HepG2 (cell line): ENCODE measurements at regions not wholly inside any gene's neighbourhood (a gene's known extent, or its start where the extent isn't known, plus 50 kb on each side); places are given as distances from the start of the nearest gene placed in this dataset.

Experiments
- GFI1 ChIP-seq: sonication (generic); formaldehyde crosslinking; IDR thresholded peaks from 2 replicates; pipeline ENCODE4 v1.5.0; 2020; ENCODE audit warnings: missing genetic modification reagents, mild to moderate bottlenecking, borderline replicate concordance
- MAZ ChIP-seq, 2 experiments: sonication (generic) in 1 of 2; formaldehyde crosslinking in 1 of 2; IDR thresholded peaks; 2 replicates each; pipeline versions ENCODE4 v1.5.0 to v1.6.1; 2012 to 2020; ENCODE audit warnings: low read depth in 2 of 2, mild to moderate bottlenecking in 2 of 2, borderline replicate concordance in 1 of 2, improper control_type of control experiment in 1 of 2, low read length in 1 of 2, missing genetic modification reagents in 1 of 2, moderate library complexity in 1 of 2
- NFATC3 ChIP-seq: sonication (generic); formaldehyde crosslinking; IDR thresholded peaks from 2 replicates; pipeline ENCODE4 v1.5.1; 2020; ENCODE audit warnings: mild to moderate bottlenecking, missing genetic modification reagents
- SP4 ChIP-seq: sonication (generic); formaldehyde crosslinking; IDR thresholded peaks from 2 replicates; pipeline ENCODE4 v1.8.1; 2023; ENCODE audit warnings: mild to moderate bottlenecking, missing genetic modification reagents
- THAP11 ChIP-seq: IDR thresholded peaks from 2 replicates; pipeline ENCODE4 v1.6.1; 2016; ENCODE audit warnings: missing biosample characterization, missing genetic modification reagents
- ZFX ChIP-seq: sonication (generic); formaldehyde crosslinking; IDR thresholded peaks from 2 replicates; pipeline ENCODE4 v1.4.0; 2020; ENCODE audit warnings: mild to moderate bottlenecking, low read depth, missing genetic modification reagents, moderate library complexity
- ZNF136 ChIP-seq: sonication (generic); formaldehyde crosslinking; IDR thresholded peaks from 2 replicates; pipeline ENCODE4 v1.8.1; 2022; ENCODE audit warnings: low read depth, mild to moderate bottlenecking, moderate library complexity, missing genetic modification reagents
- TF ChIP-seq, protein P1 (sequence below), 2 experiments: fragments of 450-650 bp in 1 of 2; sonication (generic) in 1 of 2; formaldehyde crosslinking in 1 of 2; IDR thresholded peaks; 2 replicates each; pipeline versions ENCODE4 v1.6.1 to v1.8.0; 2016 to 2022; ENCODE audit warnings: antibody characterized with exemption in 1 of 2, mild to moderate bottlenecking in 1 of 2, missing genetic modification reagents in 1 of 2
- TF ChIP-seq, protein P2 (sequence below): sonication (generic); formaldehyde crosslinking; IDR thresholded peaks from 2 replicates; pipeline ENCODE4 v1.4.0; 2020; ENCODE audit warnings: missing genetic modification reagents, borderline replicate concordance

DNA sequence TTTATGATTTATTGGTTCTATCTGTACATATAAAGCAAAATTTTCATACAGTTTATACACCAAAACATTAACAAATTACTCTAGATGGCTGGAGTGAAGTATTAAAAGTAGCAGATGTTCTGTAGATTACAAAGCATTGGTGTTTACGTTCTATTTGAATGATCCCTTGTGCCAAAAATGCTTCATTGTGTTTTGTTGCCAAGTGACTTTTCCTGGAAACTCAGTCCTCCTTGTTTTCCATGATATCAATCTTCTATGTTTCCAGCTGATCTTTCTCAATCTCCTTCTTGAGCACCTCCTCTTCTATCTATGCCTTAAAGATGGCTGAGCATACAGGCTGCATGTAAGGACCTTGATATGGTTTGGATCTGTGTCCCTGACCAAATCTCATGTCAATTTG is 263.6 kb upstream of the CTSO start (continued):
- TF ChIP-seq, protein P1, sequence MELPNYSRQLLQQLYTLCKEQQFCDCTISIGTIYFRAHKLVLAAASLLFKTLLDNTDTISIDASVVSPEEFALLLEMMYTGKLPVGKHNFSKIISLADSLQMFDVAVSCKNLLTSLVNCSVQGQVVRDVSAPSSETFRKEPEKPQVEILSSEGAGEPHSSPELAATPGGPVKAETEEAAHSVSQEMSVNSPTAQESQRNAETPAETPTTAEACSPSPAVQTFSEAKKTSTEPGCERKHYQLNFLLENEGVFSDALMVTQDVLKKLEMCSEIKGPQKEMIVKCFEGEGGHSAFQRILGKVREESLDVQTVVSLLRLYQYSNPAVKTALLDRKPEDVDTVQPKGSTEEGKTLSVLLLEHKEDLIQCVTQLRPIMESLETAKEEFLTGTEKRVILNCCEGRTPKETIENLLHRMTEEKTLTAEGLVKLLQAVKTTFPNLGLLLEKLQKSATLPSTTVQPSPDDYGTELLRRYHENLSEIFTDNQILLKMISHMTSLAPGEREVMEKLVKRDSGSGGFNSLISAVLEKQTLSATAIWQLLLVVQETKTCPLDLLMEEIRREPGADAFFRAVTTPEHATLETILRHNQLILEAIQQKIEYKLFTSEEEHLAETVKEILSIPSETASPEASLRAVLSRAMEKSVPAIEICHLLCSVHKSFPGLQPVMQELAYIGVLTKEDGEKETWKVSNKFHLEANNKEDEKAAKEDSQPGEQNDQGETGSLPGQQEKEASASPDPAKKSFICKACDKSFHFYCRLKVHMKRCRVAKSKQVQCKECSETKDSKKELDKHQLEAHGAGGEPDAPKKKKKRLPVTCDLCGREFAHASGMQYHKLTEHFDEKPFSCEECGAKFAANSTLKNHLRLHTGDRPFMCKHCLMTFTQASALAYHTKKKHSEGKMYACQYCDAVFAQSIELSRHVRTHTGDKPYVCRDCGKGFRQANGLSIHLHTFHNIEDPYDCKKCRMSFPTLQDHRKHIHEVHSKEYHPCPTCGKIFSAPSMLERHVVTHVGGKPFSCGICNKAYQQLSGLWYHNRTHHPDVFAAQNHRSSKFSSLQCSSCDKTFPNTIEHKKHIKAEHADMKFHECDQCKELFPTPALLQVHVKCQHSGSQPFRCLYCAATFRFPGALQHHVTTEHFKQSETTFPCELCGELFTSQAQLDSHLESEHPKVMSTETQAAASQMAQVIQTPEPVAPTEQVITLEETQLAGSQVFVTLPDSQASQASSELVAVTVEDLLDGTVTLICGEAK (IDR thresholded peaks at IDR 0.05), result no peak
- TF ChIP-seq, protein P1 (CRISPR knock-in tag; IDR thresholded peaks at IDR 0.05), result no peak
- TF ChIP-seq SP4 (CRISPR knock-in tag) (no peak), ZFX (CRISPR knock-in tag) (no peak), THAP11 (no peak), GFI1 (no peak), MAZ (IDR thresholded peaks at IDR 0.05; ENCODE audit: borderline replicate concordance, low read depth, low read length) (no peak), MAZ (CRISPR knock-in tag; IDR thresholded peaks at IDR 0.05; ENCODE audit: low read depth) (no peak), NFATC3 (CRISPR knock-in tag) (no peak), ZNF136 (CRISPR knock-in tag) (no peak)
- TF ChIP-seq, protein P2, sequence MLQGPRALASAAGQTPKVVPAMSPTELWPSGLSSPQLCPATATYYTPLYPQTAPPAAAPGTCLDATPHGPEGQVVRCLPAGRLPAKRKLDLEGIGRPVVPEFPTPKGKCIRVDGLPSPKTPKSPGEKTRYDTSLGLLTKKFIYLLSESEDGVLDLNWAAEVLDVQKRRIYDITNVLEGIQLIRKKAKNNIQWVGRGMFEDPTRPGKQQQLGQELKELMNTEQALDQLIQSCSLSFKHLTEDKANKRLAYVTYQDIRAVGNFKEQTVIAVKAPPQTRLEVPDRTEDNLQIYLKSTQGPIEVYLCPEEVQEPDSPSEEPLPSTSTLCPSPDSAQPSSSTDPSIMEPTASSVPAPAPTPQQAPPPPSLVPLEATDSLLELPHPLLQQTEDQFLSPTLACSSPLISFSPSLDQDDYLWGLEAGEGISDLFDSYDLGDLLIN (CRISPR knock-in tag), result no peak
